Kidney glomerular epithelial cell (primary cell): ENCODE measurements at regions not wholly inside any gene's neighbourhood (a gene's known extent, or its start where the extent isn't known, plus 50 kb on each side); places are given as distances from the start of the nearest gene placed in this dataset.

Experiments used
- DNase-seq: peaks from one replicate; lab custom pipeline; 2025; lab: John Stamatoyannopoulos, UW

GRCh38 chr16:6576606-6577005, 756.0 kb upstream of the RBFOX1 start:
- DNase-seq, result no peak

GRCh38 chr16:6576113-6576512, 756.5 kb upstream of the RBFOX1 start:
- DNase-seq, result no peak

- DNase-seq, result no peak
Observed at GRCh38 chr16:6574146-6574545, 758.5 kb upstream of the RBFOX1 start.

GRCh38 chr16:6573577-6573976, 759.1 kb upstream of the RBFOX1 start:
- no peak for DNase-seq

GRCh38 chr16:6571044-6571443, 761.6 kb upstream of the RBFOX1 start:
- DNase-seq, result no peak

GRCh38 chr16:6570530-6570929, 762.1 kb upstream of the RBFOX1 start:
- DNase-seq, result no peak

GRCh38 chr16:6562986-6563385, 769.7 kb upstream of the RBFOX1 start:
- DNase-seq, result no peak

GRCh38 chr16:6560306-6561100, 772.1 kb upstream of the RBFOX1 start:
- no peak for DNase-seq

- DNase-seq, result no peak
Observed at GRCh38 chr16:6558661-6559060, 774.0 kb upstream of the RBFOX1 start.

- no peak for DNase-seq
Observed at GRCh38 chr16:6558126-6558525, 774.5 kb upstream of the RBFOX1 start.

GRCh38 chr16:6557353-6558023, 775.2 kb upstream of the RBFOX1 start:
- no peak for DNase-seq

- no peak for DNase-seq
Observed at GRCh38 chr16:6549415-6549814, 783.2 kb upstream of the RBFOX1 start.

GRCh38 chr16:6548507-6548906, 784.1 kb upstream of the RBFOX1 start:
- DNase-seq, result no peak

- DNase-seq, result no peak
Observed at GRCh38 chr16:6547131-6547530, 785.5 kb upstream of the RBFOX1 start.

GRCh38 chr16:6545329-6545728, 787.3 kb upstream of the RBFOX1 start:
- DNase-seq, result no peak

GRCh38 chr16:6541267-6541666, 791.4 kb upstream of the RBFOX1 start:
- no peak for DNase-seq

GRCh38 chr16:6536411-6536810, 796.2 kb upstream of the RBFOX1 start:
- no peak for DNase-seq

- DNase-seq, result no peak
Observed at GRCh38 chr16:6531067-6531466, 801.6 kb upstream of the RBFOX1 start.

- DNase-seq, result no peak
Observed at GRCh38 chr16:6528217-6528616, 804.4 kb upstream of the RBFOX1 start.

GRCh38 chr16:6527646-6528045, 805.0 kb upstream of the RBFOX1 start:
- DNase-seq, result peak; percentile 8

GRCh38 chr16:6524501-6524900, 808.1 kb upstream of the RBFOX1 start:
- no peak for DNase-seq

- DNase-seq, result no peak
Observed at GRCh38 chr16:6517020-6517720, 815.5 kb upstream of the RBFOX1 start.

- DNase-seq, result no peak
Observed at GRCh38 chr16:6512512-6512911, 820.1 kb upstream of the RBFOX1 start.
